Neuronal stem cell (in vitro differentiated cells): ENCODE measurements at regions not wholly inside any gene's neighbourhood (a gene's known extent, or its start where the extent isn't known, plus 50 kb on each side); places are given as distances from the start of the nearest gene placed in this dataset. TPM values are rescaled to one million over a fixed set of nuclear protein-coding genes. Genes with fewer than 3 reads are reported as not detected.

Source experiments
- DNase-seq: peaks from one replicate; pipeline ENCODE4 v3.0.0-alpha.2; 2013; ENCODE audit warnings: low spot score
- H2AFZ ChIP-seq: one replicate; pipeline ENCODE4 v1.6.1; 2013; ENCODE audit warnings: mild to moderate bottlenecking, low read length, inconsistent platforms
- H2AK5ac ChIP-seq: 2 replicates; pipeline ENCODE4 v1.6.1; 2013; ENCODE audit warnings: low read depth, mild to moderate bottlenecking, inconsistent platforms, low read length, moderate library complexity, mixed read lengths
- H2BK120ac ChIP-seq: 2 replicates; pipeline ENCODE4 v1.6.1; 2013; ENCODE audit warnings: low read depth, mild to moderate bottlenecking, inconsistent platforms, low read length, moderate library complexity, mixed read lengths
- H2BK12ac ChIP-seq: one replicate; pipeline ENCODE4 v1.6.1; 2013; ENCODE audit warnings: low read length, inconsistent platforms
- H2BK15ac ChIP-seq: 2 replicates; pipeline ENCODE4 v1.6.1; 2013; ENCODE audit warnings: mild to moderate bottlenecking, low read length, inconsistent platforms, mixed read lengths
- H2BK5ac ChIP-seq: one replicate; pipeline ENCODE4 v1.6.1; 2013; ENCODE audit warnings: inconsistent platforms, mild to moderate bottlenecking, low read length, moderate library complexity
- H3K14ac ChIP-seq: one replicate; pipeline ENCODE4 v1.6.1; 2013; ENCODE audit warnings: low read length, inconsistent platforms
- H3K18ac ChIP-seq: 2 replicates; pipeline ENCODE4 v1.6.1; 2013; ENCODE audit warnings: low read length, inconsistent platforms
- H3K23ac ChIP-seq: 2 replicates; pipeline ENCODE4 v1.6.1; 2013; ENCODE audit warnings: low read depth, mild to moderate bottlenecking, mixed read lengths, low read length, inconsistent platforms; ENCODE audit not compliant: poor library complexity
- H3K27ac ChIP-seq: replicated peaks from 3 replicates; pipeline ENCODE4 v1.5.1; 2013; ENCODE audit warnings: low read length, inconsistent platforms
- H3K27me3 ChIP-seq, 3 experiments: 2 replicates each; pipeline ENCODE4 v1.6.1; 2013; ENCODE audit warnings: low read length in 3 of 3, mild to moderate bottlenecking in 2 of 3, inconsistent platforms in 1 of 3, low read depth in 1 of 3, mixed read lengths in 1 of 3, moderate library complexity in 1 of 3; ENCODE audit not compliant: control insufficient read depth in 3 of 3, insufficient read depth in 3 of 3
- H3K36me3 ChIP-seq, 2 donors: replicated peaks in 1 of 2; 2 replicates each; pipeline ENCODE4 v1.6.1; 2013; ENCODE audit warnings: low read length in 2 of 2; ENCODE audit not compliant: control insufficient read depth in 2 of 2, insufficient read depth in 2 of 2
- H3K4ac ChIP-seq: 2 replicates; pipeline ENCODE4 v1.6.1; 2013; ENCODE audit warnings: inconsistent platforms, mild to moderate bottlenecking, low read length, moderate library complexity
- H3K4me1 ChIP-seq, 2 donors: 1 replicate in 1 of 2; 2 replicates in 1 of 2; pipeline ENCODE4 v1.6.1; 2013; ENCODE audit warnings: low read length in 2 of 2, low read depth in 1 of 2; ENCODE audit not compliant: control insufficient read depth in 2 of 2, insufficient read depth in 1 of 2
- H3K4me2 ChIP-seq: one replicate; pipeline ENCODE4 v1.6.1; 2013; ENCODE audit warnings: mild to moderate bottlenecking, low read length, inconsistent platforms; ENCODE audit not compliant: insufficient read depth, poor library complexity, severe bottlenecking
- H3K4me3 ChIP-seq, 2 donors: 2 replicates each; pipeline ENCODE4 v1.5.1; 2013; ENCODE audit warnings: low read length in 2 of 2, mild to moderate bottlenecking in 2 of 2, inconsistent platforms in 1 of 2, moderate library complexity in 1 of 2
- H3K79me1 ChIP-seq: one replicate; pipeline ENCODE4 v1.6.1; 2013; ENCODE audit warnings: low read depth, mild to moderate bottlenecking, inconsistent platforms, low read length, moderate library complexity
- H3K9ac ChIP-seq: one replicate; pipeline ENCODE4 v1.6.1; 2013; ENCODE audit warnings: mild to moderate bottlenecking, low read depth, low read length, inconsistent platforms; ENCODE audit not compliant: poor library complexity
- H3K9me3 ChIP-seq, 2 donors: replicated peaks in 1 of 2; 2 replicates each; pipeline versions ENCODE3 to v1.6.1; 2013; ENCODE audit warnings: low read length in 2 of 2, mild to moderate bottlenecking in 2 of 2, inconsistent platforms in 1 of 2, low read depth in 1 of 2, mixed read lengths in 1 of 2, moderate library complexity in 1 of 2; ENCODE audit not compliant: control insufficient read depth in 2 of 2, insufficient read depth in 1 of 2
- H4K8ac ChIP-seq: one replicate; pipeline ENCODE4 v1.6.1; 2013; ENCODE audit warnings: low read depth, mild to moderate bottlenecking, inconsistent platforms, low read length, moderate library complexity
- H4K91ac ChIP-seq: one replicate; pipeline ENCODE4 v1.6.1; 2013; ENCODE audit warnings: low read length, low read depth, mild to moderate bottlenecking, inconsistent platforms; ENCODE audit not compliant: poor library complexity
- WGBS, 2 donors: extraction: QIAGEN DNeasy Blood & Tissue Kit; methylation state at CpG; one replicate each; pipeline ENCODE4 v1.1.7; 2013; ENCODE audit warnings: missing lambda C conversion rate in 2 of 2, mixed read lengths in 1 of 2; ENCODE audit not compliant: insufficient read length in 2 of 2, insufficient replicate concordance in 1 of 2; ENCODE audit errors: extremely low coverage in 2 of 2; 5-methylcytosine and 5-hydroxymethylcytosine counted together
- small RNA-seq: library from polyadenylated mRNA; stranded (forward); fragments of <200 nt; extraction: miRNeasy Mini kit (QIAGEN cat#:217004); gene quantifications from one replicate; pipeline ENCODE3, GENCODE V24; 2013; ENCODE audit not compliant: insufficient read depth

- no peak for DNase-seq
- no peaks in the 10 kb centered on the region for H3K4me1 ChIP-seq
- WGBS, 2 donors, result no CpG with 5 or more reads among the region's 1 CpG
These were observed 49.9 kb upstream of the TMPO start for GRCh38 chr12:98465505-98465904.

More at GRCh38 chr12:98465505-98465904, 49.9 kb upstream of the TMPO start:
- Histone ChIP-seq H3K9me3 (no peaks in the 10 kb centered on the region), H2BK120ac (no peak overlapping the region), H4K8ac (no peak overlapping the region), H2BK15ac (no peak overlapping the region), H3K27ac (no peak overlapping the region), H3K4me3 (no peak overlapping the region), H3K23ac (no peak overlapping the region), H2AFZ (no peak overlapping the region), H3K36me3 (no peaks in the 10 kb centered on the region), H3K27me3 (no peaks in the 10 kb centered on the region), H4K91ac (no peak overlapping the region), H3K18ac (no peak overlapping the region), H3K9ac (no peak overlapping the region), H2BK5ac (no peak overlapping the region), H2AK5ac (no peak overlapping the region), H3K4ac (no peak overlapping the region), H3K14ac (no peak overlapping the region), H2BK12ac (no peak overlapping the region), H3K79me1 (no peaks in the 10 kb centered on the region), H3K4me2 (no peak overlapping the region)

Small RNA genes lying in the stretch of these regions (small RNA-seq; reads per million reads assigned to genes)
- not detected for gene AC018659.1
- gene MIR4303, result not detected
- not detected for gene MIR4495
- not detected for gene RNU4-41P
- gene RNU6-36P, result not detected
